GM23248 (cell line): ENCODE measurements at regions not wholly inside any gene's neighbourhood (a gene's known extent, or its start where the extent isn't known, plus 50 kb on each side); places are given as distances from the start of the nearest gene placed in this dataset.
"Not testable (repeated sequence)": the region's sequence is repeated elsewhere in the genome, so short reads cannot be mapped to it uniquely, and the experiment has no call there.

Experiments
- DNase-seq: peaks from one replicate; pipeline ENCODE4 v3.0.0-alpha.2; 2015
- H2AFZ ChIP-seq: fragments of 200-600 bp; sonication (generic); 2 replicates; pipeline ENCODE4 v1.6.1; 2016; ENCODE audit warnings: antibody characterized with exemption
- H3F3A ChIP-seq: fragments of 200-600 bp; sonication (generic); 2 replicates; pipeline ENCODE4 v1.6.1; 2016; ENCODE audit warnings: mild to moderate bottlenecking, antibody characterized with exemption, mixed run types; ENCODE audit not compliant: insufficient read depth
- H3K27ac ChIP-seq: fragments of 200-600 bp; sonication (generic); 2 replicates; pipeline ENCODE4 v1.5.1; 2016; ENCODE audit warnings: mild to moderate bottlenecking
- H3K27me3 ChIP-seq: fragments of 200-600 bp; sonication (generic); replicated peaks from 2 replicates; pipeline ENCODE4 v1.6.1; 2016; ENCODE audit warnings: mild to moderate bottlenecking; ENCODE audit not compliant: insufficient read depth
- H3K36me3 ChIP-seq: fragments of 200-600 bp; sonication (generic); 2 replicates; pipeline ENCODE4 v1.6.1; 2016; ENCODE audit warnings: low read depth, mild to moderate bottlenecking
- H3K4me1 ChIP-seq: fragments of 200-600 bp; sonication (generic); 2 replicates; pipeline ENCODE4 v1.6.1; 2016; ENCODE audit warnings: mild to moderate bottlenecking; ENCODE audit not compliant: insufficient read depth
- H3K4me2 ChIP-seq: fragments of 200-600 bp; sonication (generic); one replicate; pipeline ENCODE4 v1.6.1; 2016; ENCODE audit warnings: mild to moderate bottlenecking; ENCODE audit not compliant: unreplicated experiment
- H3K4me3 ChIP-seq: fragments of 200-600 bp; sonication (generic); 2 replicates; pipeline ENCODE4 v1.5.1; 2016; ENCODE audit warnings: mild to moderate bottlenecking
- H3K79me2 ChIP-seq: fragments of 200-600 bp; sonication (generic); 2 replicates; pipeline ENCODE4 v1.6.1; 2016; ENCODE audit warnings: mild to moderate bottlenecking; ENCODE audit not compliant: insufficient read depth
- H3K9ac ChIP-seq: fragments of 200-600 bp; sonication (generic); 2 replicates; pipeline ENCODE4 v1.6.1; 2016; ENCODE audit warnings: mild to moderate bottlenecking
- H3K9me2 ChIP-seq: fragments of 200-600 bp; sonication (generic); 2 replicates; pipeline ENCODE4 v1.6.1; 2016; ENCODE audit warnings: mixed run types, mild to moderate bottlenecking, moderate library complexity; ENCODE audit not compliant: insufficient read depth
- H3K9me3 ChIP-seq: fragments of 200-600 bp; sonication (generic); one replicate; pipeline ENCODE4 v1.6.1; 2017; ENCODE audit warnings: low read depth
- H4K20me1 ChIP-seq: fragments of 200-600 bp; sonication (generic); 2 replicates; pipeline ENCODE4 v1.6.0; 2016; ENCODE audit not compliant: insufficient read depth
- EZH2 ChIP-seq: fragments of 200-600 bp; sonication (generic); IDR thresholded peaks from 2 replicates; pipeline ENCODE4 v1.6.1; 2018; ENCODE audit warnings: antibody characterized with exemption, mild to moderate bottlenecking; ENCODE audit not compliant: insufficient read depth, poor library complexity, severe bottlenecking
- EZH2phosphoT487 ChIP-seq: fragments of 200-600 bp; sonication (generic); IDR thresholded peaks from 2 replicates; pipeline ENCODE4 v1.6.1; 2018; ENCODE audit warnings: antibody characterized with exemption, moderate library complexity, mild to moderate bottlenecking, low read depth; ENCODE audit not compliant: insufficient read depth
- WGBS, 2 experiments: methylation state at CpG; one replicate each; pipeline ENCODE4 v1.1.6; 2015 to 2017; ENCODE audit warnings: low lambda C conversion rate in 2 of 2, low coverage in 1 of 2; ENCODE audit errors: missing lambda C conversion rate in 2 of 2; 5-methylcytosine and 5-hydroxymethylcytosine counted together
- in situ Hi-C: fragments of 300-500 bp; cut with MboI; formaldehyde crosslinking; loops from 2 replicates; pipeline ENCODE4 v1.15.0; 2020

DNA sequence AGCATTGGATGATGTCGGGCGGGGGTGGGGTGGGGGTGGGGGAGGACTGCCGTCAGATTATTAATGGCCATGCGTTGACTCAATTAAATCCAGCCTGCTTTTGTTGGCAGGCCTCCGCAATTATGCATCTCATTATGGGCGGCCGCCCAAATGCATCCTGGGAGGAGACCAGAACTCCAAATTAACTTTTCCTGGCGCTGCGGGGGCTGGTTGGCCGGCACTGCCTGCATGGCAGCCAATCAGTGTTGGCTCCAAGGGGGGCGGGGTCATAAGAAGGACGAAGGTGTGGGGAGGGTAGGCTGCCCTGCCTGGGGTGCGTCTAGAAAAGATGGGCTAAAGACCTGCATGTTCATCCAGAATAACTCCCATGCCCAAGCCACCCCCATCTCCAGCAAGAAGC is 83.9 kb upstream of the PAX2 start:
- TF ChIP-seq EZH2phosphoT487 (no peak), EZH2 (no peak)
- no peaks in the 10 kb centered on the region for H4K20me1 ChIP-seq
- H3K9ac ChIP-seq = no peak overlapping the region
- no peaks in the 10 kb centered on the region for H3F3A ChIP-seq
- H3K4me3 ChIP-seq = no peak overlapping the region
- no peak overlapping the region for H2AFZ ChIP-seq
- no peaks in the 10 kb centered on the region for H3K9me3 ChIP-seq
- H3K4me1 ChIP-seq = no peaks in the 10 kb centered on the region
- no peak for DNase-seq
- no peaks in the 10 kb centered on the region for H3K9me2 ChIP-seq
- no peak overlapping the region for H3K4me2 ChIP-seq
- no peaks in the 10 kb centered on the region for H3K79me2 ChIP-seq
- peaks cover 55% of the 10 kb centered on the region for H3K27me3 ChIP-seq
- no peaks in the 10 kb centered on the region for H3K36me3 ChIP-seq
- in situ Hi-C loops = no loop called here
- WGBS, 2 experiments = 1 to 2% methylated on average over 9 to 13 of the region's 13 CpGs
- no peak overlapping the region for H3K27ac ChIP-seq

DNA sequence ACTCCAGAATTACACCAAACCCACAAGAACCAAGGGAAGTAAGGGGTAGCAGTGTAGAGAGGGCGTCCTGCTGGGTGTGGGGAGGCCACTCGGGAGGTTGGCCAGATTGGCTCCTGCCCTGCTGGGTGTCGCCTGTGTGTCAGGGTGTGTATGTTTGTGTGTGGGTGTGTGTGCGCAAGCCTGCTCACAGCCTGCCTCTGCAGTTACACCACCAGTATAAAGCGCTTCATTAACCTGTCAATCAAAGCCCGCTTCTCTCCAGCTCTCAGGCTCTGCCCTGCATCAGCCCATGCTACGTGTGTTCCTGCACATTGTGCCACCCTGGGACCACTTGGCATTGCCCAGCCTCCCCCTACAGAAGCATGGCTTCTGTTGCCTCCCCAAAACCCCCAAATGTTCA is 83.3 kb upstream of the PAX2 start:
- no peak overlapping the region for H2AFZ ChIP-seq
- H3K27me3 ChIP-seq = peaks cover 53% of the 10 kb centered on the region
- WGBS, 2 experiments = 23 to 24% methylated on average over 7 of the region's 7 CpGs
- H3K79me2 ChIP-seq = no peaks in the 10 kb centered on the region
- no peak overlapping the region for H3K4me2 ChIP-seq
- no peaks in the 10 kb centered on the region for H3K4me1 ChIP-seq
- no peaks in the 10 kb centered on the region for H3K36me3 ChIP-seq
- H3K9me2 ChIP-seq = no peaks in the 10 kb centered on the region
- no peak overlapping the region for H3K4me3 ChIP-seq
- H3K9me3 ChIP-seq = no peaks in the 10 kb centered on the region
- H3K9ac ChIP-seq = no peak overlapping the region
- no peaks in the 10 kb centered on the region for H3F3A ChIP-seq
- no peaks in the 10 kb centered on the region for H4K20me1 ChIP-seq
- DNase-seq = no peak
- in situ Hi-C loops = no loop called here
- TF ChIP-seq EZH2 (no peak), EZH2phosphoT487 (no peak)
- no peak overlapping the region for H3K27ac ChIP-seq

DNA sequence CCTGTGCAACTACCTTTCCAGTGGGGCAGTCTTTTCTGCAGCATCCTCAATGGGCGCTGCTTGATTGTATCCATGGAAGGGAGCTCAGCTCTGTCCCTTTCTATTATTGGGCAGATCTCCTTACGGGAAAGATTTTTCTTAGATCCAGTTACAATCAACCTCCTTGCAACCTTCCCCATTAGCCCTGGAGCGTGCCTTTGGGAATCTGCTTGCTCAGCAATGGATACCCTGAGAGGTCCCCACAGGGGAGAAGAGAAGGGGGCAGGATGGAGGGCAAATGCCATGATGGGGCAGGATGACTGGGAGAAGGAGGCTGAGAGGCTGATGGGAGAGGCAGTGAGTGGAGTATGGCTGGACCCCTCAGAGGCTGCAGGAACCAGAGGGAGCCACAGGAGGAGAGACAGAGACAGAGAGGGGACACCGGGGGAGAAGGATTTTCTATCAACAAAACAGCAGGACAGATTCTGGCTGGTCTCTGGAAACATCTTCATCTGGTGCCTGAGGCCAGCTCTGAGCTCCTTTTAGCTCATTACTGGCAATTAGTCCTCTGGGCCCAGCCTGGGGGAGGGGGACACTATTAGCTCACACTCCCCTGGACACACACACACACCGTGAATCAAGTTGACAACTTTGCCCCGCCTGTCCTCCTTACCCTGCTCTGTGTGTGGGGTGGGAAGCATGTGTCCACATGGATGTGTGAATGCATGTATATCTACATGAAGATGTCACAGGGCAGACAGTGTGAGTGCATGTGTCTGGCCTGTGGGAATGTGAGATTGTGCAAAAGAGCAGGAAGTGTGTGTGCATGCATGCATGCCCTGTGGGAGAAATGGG is 80.8 kb upstream of the PAX2 start:
- peaks cover 47% of the 10 kb centered on the region for H3K27me3 ChIP-seq
- WGBS, 2 experiments = 26 to 31% methylated on average over 6 of the region's 6 CpGs

DNA sequence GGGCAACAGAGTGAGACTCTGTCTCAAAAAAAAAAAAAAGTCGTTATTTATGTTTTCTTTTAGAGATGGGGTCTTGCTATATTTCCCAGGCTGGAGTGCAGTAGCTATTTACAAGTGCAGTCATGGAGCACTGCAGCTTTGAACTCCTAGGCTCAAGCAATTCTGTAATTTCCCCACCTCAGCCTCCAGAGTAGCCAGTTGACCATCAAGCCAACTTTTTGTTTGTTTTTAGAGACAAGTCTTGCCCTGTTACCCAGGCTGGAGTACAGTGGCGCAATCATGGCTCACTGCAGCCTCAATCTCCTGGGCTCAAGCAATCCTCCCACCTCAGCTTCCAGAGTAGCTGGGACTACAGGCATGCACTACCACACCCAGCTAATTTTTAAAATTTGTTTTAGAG is 78.7 kb upstream of the PAX2 start:
- peaks cover 50% of the 10 kb centered on the region for H3K27me3 ChIP-seq

More for the DNA sequence above, 80.8 kb upstream of the PAX2 start:
- H3K4me3 ChIP-seq = no peak overlapping the region
- H3K36me3 ChIP-seq = no peaks in the 10 kb centered on the region
- DNase-seq = no peak
- no peaks in the 10 kb centered on the region for H4K20me1 ChIP-seq
- no peaks in the 10 kb centered on the region for H3K79me2 ChIP-seq
- no peak overlapping the region for H3K9ac ChIP-seq
- H3F3A ChIP-seq = no peaks in the 10 kb centered on the region
- no peaks in the 10 kb centered on the region for H3K9me2 ChIP-seq
- H3K27ac ChIP-seq = no peak overlapping the region
- no peaks in the 10 kb centered on the region for H3K9me3 ChIP-seq
- in situ Hi-C loops = no loop called here
- H3K4me2 ChIP-seq = no peak overlapping the region
- TF ChIP-seq EZH2phosphoT487 = no peak
- no peak for TF ChIP-seq EZH2
- H3K4me1 ChIP-seq = no peaks in the 10 kb centered on the region
- no peak overlapping the region for H2AFZ ChIP-seq

GRCh38 chr10:100669616-100670015 is 75.8 kb upstream of the PAX2 start:
- peaks cover 73% of the 10 kb centered on the region for H3K27me3 ChIP-seq
- H3K9me2 ChIP-seq = no peaks in the 10 kb centered on the region
- no peak overlapping the region for H3K4me2 ChIP-seq
- H3K79me2 ChIP-seq = no peaks in the 10 kb centered on the region
- H2AFZ ChIP-seq = no peak overlapping the region
- no peak for DNase-seq
- TF ChIP-seq EZH2phosphoT487 = no peak
- no peak for TF ChIP-seq EZH2
- no peaks in the 10 kb centered on the region for H3K9me3 ChIP-seq
- H3K4me1 ChIP-seq = no peaks in the 10 kb centered on the region
- H4K20me1 ChIP-seq = no peaks in the 10 kb centered on the region
- no peaks in the 10 kb centered on the region for H3K36me3 ChIP-seq
- no peak overlapping the region for H3K27ac ChIP-seq
- H3F3A ChIP-seq = no peaks in the 10 kb centered on the region
- WGBS, 2 experiments = 37 to 45% methylated on average over 9 of the region's 9 CpGs
- no peak overlapping the region for H3K9ac ChIP-seq
- H3K4me3 ChIP-seq = no peak overlapping the region
- in situ Hi-C loops = no loop called here

More for the DNA sequence above, 78.7 kb upstream of the PAX2 start:
- H3K4me2 ChIP-seq, DNase-seq, H3F3A ChIP-seq, H3K4me1 ChIP-seq, H3K9me2 ChIP-seq, H3K9ac ChIP-seq, in situ Hi-C loops, H4K20me1 ChIP-seq, H3K4me3 ChIP-seq, H3K36me3 ChIP-seq, H2AFZ ChIP-seq, H3K27ac ChIP-seq, H3K79me2 ChIP-seq, H3K9me3 ChIP-seq: not testable (repeated sequence)
- WGBS, 2 experiments = 58% methylated on average over 2 of the region's 2 CpGs
